ENCODE measurements at regions not wholly inside any gene's neighbourhood (a gene's known extent, or its start where the extent isn't known, plus 50 kb on each side); places are given as distances from the start of the nearest gene placed in this dataset.

DNA sequence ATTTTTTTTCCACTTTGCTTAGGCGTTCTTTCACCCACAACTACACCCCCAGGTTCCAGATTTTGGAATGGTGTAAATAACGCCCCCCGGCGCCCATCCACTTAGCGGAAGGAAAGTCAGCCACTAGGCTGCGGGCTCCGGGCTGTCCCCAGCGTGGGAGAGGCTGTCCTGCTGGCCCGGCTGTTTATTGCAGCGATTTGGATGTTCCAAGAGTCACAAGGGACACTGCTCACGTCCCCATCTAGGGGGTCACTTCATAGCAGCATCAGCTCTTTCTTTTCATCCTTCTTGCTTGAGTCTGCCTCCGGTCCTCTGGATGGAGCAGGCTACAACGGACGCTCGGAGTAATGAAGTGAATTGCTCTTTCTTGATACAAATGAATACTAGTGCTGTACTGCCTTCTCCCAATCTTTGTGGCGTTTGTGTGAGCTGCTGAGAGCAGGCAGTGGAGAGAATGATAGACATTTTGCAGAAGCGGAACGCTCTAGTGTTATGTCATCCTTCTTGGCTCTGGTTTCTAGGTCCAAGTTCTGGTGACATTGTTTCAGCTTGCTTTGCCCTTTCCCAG, 50.7 kb upstream of the PAIP2B start (continued):
- TF ChIP-seq, protein P1, sequence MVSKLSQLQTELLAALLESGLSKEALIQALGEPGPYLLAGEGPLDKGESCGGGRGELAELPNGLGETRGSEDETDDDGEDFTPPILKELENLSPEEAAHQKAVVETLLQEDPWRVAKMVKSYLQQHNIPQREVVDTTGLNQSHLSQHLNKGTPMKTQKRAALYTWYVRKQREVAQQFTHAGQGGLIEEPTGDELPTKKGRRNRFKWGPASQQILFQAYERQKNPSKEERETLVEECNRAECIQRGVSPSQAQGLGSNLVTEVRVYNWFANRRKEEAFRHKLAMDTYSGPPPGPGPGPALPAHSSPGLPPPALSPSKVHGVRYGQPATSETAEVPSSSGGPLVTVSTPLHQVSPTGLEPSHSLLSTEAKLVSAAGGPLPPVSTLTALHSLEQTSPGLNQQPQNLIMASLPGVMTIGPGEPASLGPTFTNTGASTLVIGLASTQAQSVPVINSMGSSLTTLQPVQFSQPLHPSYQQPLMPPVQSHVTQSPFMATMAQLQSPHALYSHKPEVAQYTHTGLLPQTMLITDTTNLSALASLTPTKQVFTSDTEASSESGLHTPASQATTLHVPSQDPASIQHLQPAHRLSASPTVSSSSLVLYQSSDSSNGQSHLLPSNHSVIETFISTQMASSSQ (IDR thresholded peaks at IDR 0.05; ENCODE audit: low read depth), result no peak
- TF ChIP-seq, protein P1 (CRISPR knock-in tag; IDR thresholded peaks at IDR 0.05; ENCODE audit: borderline replicate concordance), result no peak
- TF ChIP-seq SMAD1 (CRISPR knock-in tag; IDR thresholded peaks at IDR 0.05; ENCODE audit: borderline replicate concordance, low read depth) (no peak), NR2F2 (IDR thresholded peaks at IDR 0.05; ENCODE audit: borderline replicate concordance, low read depth) (no peak)
- TF ChIP-seq, protein P2, sequence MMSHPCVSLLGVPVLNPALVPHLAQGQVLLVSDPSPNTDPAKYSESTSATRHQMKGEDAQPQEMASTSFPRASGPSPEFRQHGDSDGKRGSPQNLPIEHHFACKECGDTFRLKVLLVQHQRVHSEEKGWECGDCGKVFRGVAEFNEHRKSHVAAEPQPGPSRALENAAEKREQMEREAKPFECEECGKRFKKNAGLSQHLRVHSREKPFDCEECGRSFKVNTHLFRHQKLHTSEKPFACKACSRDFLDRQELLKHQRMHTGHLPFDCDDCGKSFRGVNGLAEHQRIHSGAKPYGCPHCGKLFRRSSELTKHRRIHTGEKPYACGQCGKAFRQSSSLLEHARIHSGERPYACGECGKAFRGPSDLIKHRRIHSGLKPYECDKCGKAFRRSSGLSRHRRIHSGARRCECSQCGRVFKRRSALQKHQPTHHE (CRISPR knock-in tag; IDR thresholded peaks at IDR 0.05; ENCODE audit: borderline replicate concordance), result no peak
- TF ChIP-seq, protein P3, sequence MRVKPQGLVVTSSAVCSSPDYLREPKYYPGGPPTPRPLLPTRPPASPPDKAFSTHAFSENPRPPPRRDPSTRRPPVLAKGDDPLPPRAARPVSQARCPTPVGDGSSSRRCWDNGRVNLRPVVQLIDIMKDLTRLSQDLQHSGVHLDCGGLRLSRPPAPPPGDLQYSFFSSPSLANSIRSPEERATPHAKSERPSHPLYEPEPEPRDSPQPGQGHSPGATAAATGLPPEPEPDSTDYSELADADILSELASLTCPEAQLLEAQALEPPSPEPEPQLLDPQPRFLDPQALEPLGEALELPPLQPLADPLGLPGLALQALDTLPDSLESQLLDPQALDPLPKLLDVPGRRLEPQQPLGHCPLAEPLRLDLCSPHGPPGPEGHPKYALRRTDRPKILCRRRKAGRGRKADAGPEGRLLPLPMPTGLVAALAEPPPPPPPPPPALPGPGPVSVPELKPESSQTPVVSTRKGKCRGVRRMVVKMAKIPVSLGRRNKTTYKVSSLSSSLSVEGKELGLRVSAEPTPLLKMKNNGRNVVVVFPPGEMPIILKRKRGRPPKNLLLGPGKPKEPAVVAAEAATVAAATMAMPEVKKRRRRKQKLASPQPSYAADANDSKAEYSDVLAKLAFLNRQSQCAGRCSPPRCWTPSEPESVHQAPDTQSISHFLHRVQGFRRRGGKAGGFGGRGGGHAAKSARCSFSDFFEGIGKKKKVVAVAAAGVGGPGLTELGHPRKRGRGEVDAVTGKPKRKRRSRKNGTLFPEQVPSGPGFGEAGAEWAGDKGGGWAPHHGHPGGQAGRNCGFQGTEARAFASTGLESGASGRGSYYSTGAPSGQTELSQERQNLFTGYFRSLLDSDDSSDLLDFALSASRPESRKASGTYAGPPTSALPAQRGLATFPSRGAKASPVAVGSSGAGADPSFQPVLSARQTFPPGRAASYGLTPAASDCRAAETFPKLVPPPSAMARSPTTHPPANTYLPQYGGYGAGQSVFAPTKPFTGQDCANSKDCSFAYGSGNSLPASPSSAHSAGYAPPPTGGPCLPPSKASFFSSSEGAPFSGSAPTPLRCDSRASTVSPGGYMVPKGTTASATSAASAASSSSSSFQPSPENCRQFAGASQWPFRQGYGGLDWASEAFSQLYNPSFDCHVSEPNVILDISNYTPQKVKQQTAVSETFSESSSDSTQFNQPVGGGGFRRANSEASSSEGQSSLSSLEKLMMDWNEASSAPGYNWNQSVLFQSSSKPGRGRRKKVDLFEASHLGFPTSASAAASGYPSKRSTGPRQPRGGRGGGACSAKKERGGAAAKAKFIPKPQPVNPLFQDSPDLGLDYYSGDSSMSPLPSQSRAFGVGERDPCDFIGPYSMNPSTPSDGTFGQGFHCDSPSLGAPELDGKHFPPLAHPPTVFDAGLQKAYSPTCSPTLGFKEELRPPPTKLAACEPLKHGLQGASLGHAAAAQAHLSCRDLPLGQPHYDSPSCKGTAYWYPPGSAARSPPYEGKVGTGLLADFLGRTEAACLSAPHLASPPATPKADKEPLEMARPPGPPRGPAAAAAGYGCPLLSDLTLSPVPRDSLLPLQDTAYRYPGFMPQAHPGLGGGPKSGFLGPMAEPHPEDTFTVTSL (CRISPR knock-in tag; IDR thresholded peaks at IDR 0.05; ENCODE audit: borderline replicate concordance), result no peak

All from HepG2 (cell line).